Thymus (tissue), 11 donors: ENCODE measurements at regions not wholly inside any gene's neighbourhood (a gene's known extent, or its start where the extent isn't known, plus 50 kb on each side); places are given as distances from the start of the nearest gene placed in this dataset.

ENCODE experiments used
- DNase-seq, 9 donors: peaks; one replicate each; pipeline ENCODE4 v3.0.0-alpha.2; 2013; ENCODE audit warnings: low spot score in 9 of 9, low read depth in 6 of 9, missing footprints in 1 of 9
- H3K27ac ChIP-seq, 2 donors: one replicate each; pipeline ENCODE4 v1.5.1; 2013; ENCODE audit warnings: control low read depth in 1 of 2, low read depth in 1 of 2, low read length in 1 of 2, mild to moderate bottlenecking in 1 of 2, moderate library complexity in 1 of 2
- H3K27me3 ChIP-seq, 2 donors: one replicate each; pipeline ENCODE4 v1.5.1; 2013; ENCODE audit warnings: low read length in 1 of 2; ENCODE audit not compliant: control insufficient read depth in 2 of 2, insufficient read depth in 1 of 2
- H3K36me3 ChIP-seq, 2 donors: one replicate each; pipeline ENCODE4 v1.5.1; 2013; ENCODE audit warnings: low read length in 1 of 2, mild to moderate bottlenecking in 1 of 2, moderate library complexity in 1 of 2; ENCODE audit not compliant: control insufficient read depth in 2 of 2, insufficient read depth in 2 of 2
- H3K4me1 ChIP-seq, 2 donors: one replicate each; pipeline ENCODE4 v1.5.1; 2013; ENCODE audit warnings: low read length in 2 of 2; ENCODE audit not compliant: control insufficient read depth in 2 of 2, insufficient read depth in 2 of 2
- H3K4me3 ChIP-seq, 2 donors: one replicate each; pipeline ENCODE4 v1.5.1; 2013; ENCODE audit warnings: low read length in 2 of 2, control low read depth in 1 of 2, mild to moderate bottlenecking in 1 of 2
- H3K9me3 ChIP-seq, 2 donors: one replicate each; pipeline ENCODE4 v1.5.1; 2013; ENCODE audit warnings: low read length in 1 of 2, mild to moderate bottlenecking in 1 of 2; ENCODE audit not compliant: control insufficient read depth in 2 of 2, insufficient read depth in 1 of 2
- WGBS: extraction: QIAGEN DNeasy Blood & Tissue Kit; methylation state at CpG from one replicate; pipeline ENCODE4 v1.1.7; 2013; 5-methylcytosine and 5-hydroxymethylcytosine counted together
- donor health status: healthy.

DNA sequence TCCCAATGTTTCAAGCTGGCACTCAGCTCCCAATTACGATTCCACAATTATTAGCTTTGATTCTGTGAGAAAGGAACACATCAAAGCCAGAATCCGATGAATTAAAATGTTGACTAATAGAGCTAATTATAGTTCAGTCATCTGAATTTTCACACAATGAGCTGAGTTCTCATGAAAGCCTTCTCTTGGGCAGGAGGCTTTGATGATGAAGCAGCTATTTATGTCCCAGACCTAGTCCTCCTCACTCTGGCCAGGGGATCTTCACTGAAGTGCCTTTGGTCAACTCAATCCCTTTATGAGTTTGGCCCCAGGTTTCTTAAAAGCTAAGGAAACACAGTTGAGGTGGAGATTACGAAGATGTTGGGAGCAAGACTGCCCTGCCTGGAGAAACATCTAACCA, 74.7 kb upstream of the PPM1B start:
- Histone ChIP-seq H3K4me3 (no peak overlapping the region), H3K9me3 (no peaks in the 10 kb centered on the region), H3K27me3 (no peaks in the 10 kb centered on the region), H3K4me1 (peaks cover 0 to 4% of the 10 kb centered on the region in 2 donors), H3K27ac (no peak overlapping the region), H3K36me3 (no peaks in the 10 kb centered on the region)
- no peak for DNase-seq
- WGBS = 97% methylated on average over 3 of the region's 3 CpGs

DNA sequence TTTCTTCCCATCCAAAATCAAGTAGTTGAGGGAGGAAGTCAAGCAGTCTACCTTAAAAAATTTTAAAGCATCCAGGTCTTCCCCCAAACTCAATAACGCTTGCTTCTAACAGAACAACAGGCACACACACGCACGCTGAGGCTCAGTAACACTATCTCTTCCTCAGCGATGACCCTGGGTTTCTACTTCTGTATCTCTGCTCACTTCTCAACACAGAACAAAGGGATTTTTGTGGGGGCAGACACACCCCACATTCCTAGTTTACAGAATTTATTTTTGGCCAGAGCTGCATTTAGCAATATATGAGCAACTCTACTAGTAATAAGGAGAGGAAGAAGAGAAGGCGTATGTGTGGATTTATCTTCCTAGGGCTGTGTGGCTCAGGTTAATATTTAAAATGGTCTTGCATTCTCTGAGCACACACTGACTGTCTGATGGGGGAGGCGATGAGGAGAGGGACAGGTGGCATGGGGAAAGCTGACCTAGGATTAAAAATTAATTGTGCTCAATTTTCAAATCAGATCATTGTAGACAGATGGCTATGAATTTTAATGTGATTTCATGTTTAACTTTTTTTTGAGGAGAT, 71.3 kb upstream of the PPM1B start:
- 95% methylated on average over 6 of the region's 6 CpGs for WGBS
- DNase-seq = no peak
- peaks cover 0 to 3% of the 10 kb centered on the region in 2 donors for H3K4me1 ChIP-seq

DNA sequence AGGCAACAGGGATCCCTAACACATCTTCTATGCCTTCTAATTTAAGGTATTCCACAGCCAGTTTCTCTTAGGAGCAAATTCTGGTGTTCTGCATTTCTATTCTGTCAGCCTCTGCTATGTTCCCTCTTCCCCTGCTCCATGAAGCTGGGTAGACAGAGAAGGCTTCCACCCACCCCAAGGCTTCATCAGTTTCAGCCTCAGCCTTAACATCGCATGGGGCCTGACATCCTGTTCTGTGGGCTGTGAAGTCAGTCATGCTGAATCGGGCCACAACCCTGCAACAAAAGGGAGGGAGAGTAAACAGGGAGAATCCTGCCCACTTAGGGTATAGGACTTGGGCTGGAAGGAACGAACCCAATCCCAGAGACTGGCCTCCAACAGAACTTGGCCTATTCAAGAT, 70.6 kb upstream of the PPM1B start:
- H3K27me3 ChIP-seq = no peaks in the 10 kb centered on the region
- WGBS = 44% methylated on average over 3 of the region's 3 CpGs
- DNase-seq = peak in 1 of 9 donors; percentile 18
- H3K4me1 ChIP-seq = peaks cover 0 to 3% of the 10 kb centered on the region in 2 donors
- H3K36me3 ChIP-seq = no peaks in the 10 kb centered on the region
- no peak overlapping the region for H3K27ac ChIP-seq
- H3K4me3 ChIP-seq = no peak overlapping the region
- no peaks in the 10 kb centered on the region for H3K9me3 ChIP-seq

More for the DNA sequence above, 71.3 kb upstream of the PPM1B start:
- Histone ChIP-seq H3K27ac (no peak overlapping the region), H3K9me3 (no peaks in the 10 kb centered on the region), H3K27me3 (no peaks in the 10 kb centered on the region), H3K36me3 (no peaks in the 10 kb centered on the region), H3K4me3 (no peak overlapping the region)

DNA sequence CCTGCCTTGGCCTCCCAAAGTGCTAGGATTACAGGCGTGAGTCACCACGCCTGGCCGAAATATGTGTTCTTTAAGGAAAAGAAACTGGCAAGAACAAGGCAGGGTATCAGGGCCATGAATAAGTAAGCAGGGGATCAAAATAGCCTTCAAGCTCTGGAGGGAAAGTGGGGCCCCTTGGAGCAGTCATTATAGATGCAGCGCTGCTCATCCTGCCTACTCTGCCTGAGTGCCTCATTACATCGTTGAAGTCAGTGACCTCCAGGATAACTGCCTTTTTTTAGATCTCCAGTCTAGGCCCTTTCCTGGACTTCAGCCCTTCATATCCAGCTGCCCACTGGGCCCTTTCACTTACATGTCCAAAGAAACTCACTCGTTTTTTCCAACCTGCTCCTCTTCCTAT, 69.8 kb upstream of the PPM1B start:
- no peak for DNase-seq
- H3K36me3 ChIP-seq = no peaks in the 10 kb centered on the region
- no peak overlapping the region for H3K27ac ChIP-seq
- H3K4me3 ChIP-seq = no peak overlapping the region
- H3K4me1 ChIP-seq = peaks cover 0 to 3% of the 10 kb centered on the region in 2 donors
- H3K27me3 ChIP-seq = no peaks in the 10 kb centered on the region
- WGBS = 96% methylated on average over 6 of the region's 6 CpGs
- H3K9me3 ChIP-seq = no peaks in the 10 kb centered on the region

DNA sequence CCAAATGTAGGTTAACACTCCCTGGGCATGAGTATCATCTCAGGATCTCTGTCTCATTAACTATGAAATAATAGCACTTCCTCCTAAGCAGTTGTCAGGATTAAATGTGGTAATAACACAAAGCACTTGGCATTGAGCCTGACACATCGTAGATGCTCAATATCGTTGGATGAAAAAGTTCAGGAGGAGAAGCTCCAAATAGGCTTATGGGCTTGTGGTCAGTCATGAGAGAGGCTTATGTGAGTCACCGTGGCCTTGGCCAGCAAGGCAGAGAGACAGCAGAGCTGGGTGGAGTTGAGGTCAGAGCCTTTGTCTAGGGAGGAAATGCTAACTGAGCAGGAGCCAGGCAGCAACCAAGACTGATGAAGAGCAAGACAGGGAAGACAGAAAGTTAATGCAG, 68.3 kb upstream of the PPM1B start:
- Histone ChIP-seq H3K27ac (no peak overlapping the region), H3K4me3 (no peak overlapping the region), H3K27me3 (no peaks in the 10 kb centered on the region), H3K4me1 (peaks cover 0 to 3% of the 10 kb centered on the region in 2 donors), H3K36me3 (no peaks in the 10 kb centered on the region), H3K9me3 (no peaks in the 10 kb centered on the region)
- WGBS = 24% methylated on average over 3 of the region's 3 CpGs
- DNase-seq = no peak

DNA sequence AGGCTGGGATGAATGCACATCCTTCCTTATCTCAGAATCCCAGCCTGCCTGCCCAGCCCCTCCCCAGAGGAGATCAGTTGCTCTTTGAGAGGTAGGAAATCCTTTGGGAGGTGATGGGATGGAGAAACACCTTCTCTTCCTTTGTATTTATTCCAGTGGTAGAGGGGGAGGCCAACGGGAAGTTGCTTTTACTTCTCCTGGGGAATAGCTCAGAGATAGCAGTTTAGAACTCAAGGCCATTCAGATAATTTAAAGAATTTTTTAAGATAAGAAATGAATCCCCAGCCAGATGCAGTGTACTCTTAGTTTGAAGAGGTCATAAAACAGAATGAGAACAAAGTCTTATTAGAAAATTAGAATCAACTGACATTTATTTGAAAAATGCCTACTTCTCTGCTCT, 67.4 kb upstream of the PPM1B start:
- 92% methylated on average over 1 of the region's 1 CpG for WGBS
- DNase-seq = no peak
- no peak overlapping the region for H3K27ac ChIP-seq
- H3K9me3 ChIP-seq = no peaks in the 10 kb centered on the region
- no peak overlapping the region for H3K4me3 ChIP-seq
- no peaks in the 10 kb centered on the region for H3K36me3 ChIP-seq
- peaks cover 0 to 3% of the 10 kb centered on the region in 2 donors for H3K4me1 ChIP-seq
- H3K27me3 ChIP-seq = no peaks in the 10 kb centered on the region

DNA sequence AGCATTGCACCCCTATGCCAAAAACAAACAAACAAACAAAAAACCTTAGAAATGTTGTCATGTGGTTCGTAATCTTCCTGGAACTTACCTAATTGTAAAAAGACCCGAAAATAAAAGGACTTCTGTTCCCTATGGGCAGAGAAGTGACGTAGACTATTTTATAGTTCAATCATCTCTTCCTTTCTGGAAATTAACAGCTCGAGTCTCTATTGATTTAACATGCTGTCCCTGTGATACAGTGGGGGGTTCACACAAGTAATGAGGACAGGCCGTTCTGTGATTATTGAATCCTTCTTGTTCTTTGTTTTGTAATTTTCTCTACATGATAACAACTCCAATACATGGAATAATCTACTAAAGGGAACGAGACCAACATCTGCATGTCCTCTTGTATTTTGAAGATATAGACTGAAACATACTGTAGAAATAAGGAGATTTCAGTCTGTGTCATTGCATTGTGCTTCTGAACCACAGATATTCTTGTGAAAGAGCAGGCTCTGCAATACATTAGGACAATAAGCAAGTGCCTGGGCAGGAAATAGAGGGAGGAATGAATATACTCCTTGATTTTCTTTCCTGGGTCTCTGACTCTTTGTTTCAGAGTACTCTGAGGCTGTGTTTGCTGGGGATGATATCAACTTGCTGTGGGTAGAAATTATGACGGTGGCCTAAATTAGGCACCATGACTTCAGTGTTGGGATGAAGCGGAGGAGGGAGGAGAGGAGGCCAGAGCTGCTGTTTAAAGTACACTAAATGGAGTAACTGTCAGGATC, 65.7 kb upstream of the PPM1B start:
- Histone ChIP-seq H3K27me3 (no peaks in the 10 kb centered on the region), H3K4me1 (peaks cover 0 to 3% of the 10 kb centered on the region in 2 donors), H3K9me3 (no peaks in the 10 kb centered on the region), H3K27ac (no peak overlapping the region), H3K4me3 (no peak overlapping the region), H3K36me3 (no peaks in the 10 kb centered on the region)
- 95% methylated on average over 8 of the region's 8 CpGs for WGBS
- no peak for DNase-seq

DNA sequence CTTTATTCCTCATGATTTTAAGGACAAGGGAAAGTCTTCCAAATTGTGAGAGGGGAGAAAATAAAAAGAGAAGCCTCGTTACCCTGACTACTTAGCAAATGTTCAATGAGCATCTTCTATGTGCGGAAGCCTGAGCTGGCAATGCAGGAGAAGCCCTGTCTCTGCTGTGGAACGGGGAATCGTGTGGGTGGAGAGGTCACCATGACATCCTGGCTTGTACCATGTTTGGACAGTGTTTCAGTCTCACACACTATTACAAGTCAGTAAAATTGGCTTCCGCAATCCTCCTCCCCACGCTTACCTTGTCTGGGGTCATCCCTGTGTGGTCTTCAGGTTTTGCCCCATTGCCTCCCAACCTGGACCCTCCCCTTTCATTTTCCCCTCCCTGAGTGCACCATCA, 65.0 kb upstream of the PPM1B start:
- 98% methylated on average over 6 of the region's 6 CpGs for WGBS

DNA sequence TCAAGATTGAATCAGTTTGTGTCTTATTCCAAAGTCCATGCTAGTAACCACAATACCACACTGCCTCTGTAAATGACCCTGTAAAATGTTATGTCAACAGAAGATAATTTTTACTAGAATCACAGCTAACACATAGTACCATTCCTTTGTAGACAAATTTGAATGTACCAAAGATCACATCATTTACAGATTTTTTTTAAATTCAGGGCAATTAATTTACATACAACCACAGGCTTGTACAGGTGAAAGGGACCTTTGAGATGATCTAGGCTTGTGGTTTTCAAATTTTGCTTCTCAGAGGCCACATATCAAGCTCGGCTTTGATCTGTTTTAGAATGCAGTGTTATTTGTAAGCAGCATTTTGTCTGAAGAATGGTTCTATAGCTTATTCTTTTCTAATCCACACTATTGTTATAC, 63.8 kb upstream of the PPM1B start:
- Histone ChIP-seq H3K36me3 (no peaks in the 10 kb centered on the region), H3K27ac (no peak overlapping the region), H3K9me3 (no peaks in the 10 kb centered on the region), H3K4me1 (peaks cover 0 to 3% of the 10 kb centered on the region in 2 donors), H3K4me3 (no peak overlapping the region), H3K27me3 (no peaks in the 10 kb centered on the region)
- peak in 1 of 9 donors; percentile 25 for DNase-seq
- 8% methylated on average over 1 of the region's 1 CpG for WGBS

More for the DNA sequence above, 65.0 kb upstream of the PPM1B start:
- no peak for DNase-seq
- Histone ChIP-seq H3K4me1 (peaks cover 0 to 3% of the 10 kb centered on the region in 2 donors), H3K27me3 (no peaks in the 10 kb centered on the region), H3K9me3 (no peaks in the 10 kb centered on the region), H3K4me3 (no peak overlapping the region), H3K36me3 (no peaks in the 10 kb centered on the region), H3K27ac (no peak overlapping the region)
